Liver (tissue), 8 donors: ENCODE measurements at regions not wholly inside any gene's neighbourhood (a gene's known extent, or its start where the extent isn't known, plus 50 kb on each side); places are given as distances from the start of the nearest gene placed in this dataset.
A peak's percentile ranks its signal among the peaks of the same experiment; 100 is the strongest.

Source experiments
- DNase-seq: peaks from one replicate; pipeline ENCODE4 v3.0.0-alpha.2; 2017; ENCODE audit warnings: low spot score
- H3K27ac ChIP-seq, 2 donors: one replicate each; pipeline ENCODE4 v1.7.0; 2013; ENCODE audit warnings: inconsistent platforms in 2 of 2, low read length in 2 of 2, control low read depth in 1 of 2, low read depth in 1 of 2, mild to moderate bottlenecking in 1 of 2
- H3K27me3 ChIP-seq, 4 donors: one replicate each; pipeline versions ENCODE4 v1.6.1 to v1.7.0; 2013; ENCODE audit warnings: low read length in 3 of 4, inconsistent platforms in 1 of 4, mild to moderate bottlenecking in 1 of 4, moderate library complexity in 1 of 4; ENCODE audit not compliant: control insufficient read depth in 4 of 4, insufficient read depth in 4 of 4
- H3K36me3 ChIP-seq, 4 donors: one replicate each; pipeline versions ENCODE4 v1.6.1 to v1.7.0; 2013; ENCODE audit warnings: low read length in 3 of 4, mild to moderate bottlenecking in 3 of 4, low read depth in 1 of 4, moderate library complexity in 1 of 4; ENCODE audit not compliant: control insufficient read depth in 4 of 4, insufficient read depth in 3 of 4
- H3K4me1 ChIP-seq, 4 donors: one replicate each; pipeline versions ENCODE4 v1.6.1 to v1.7.0; 2013; ENCODE audit warnings: low read length in 3 of 4, mild to moderate bottlenecking in 3 of 4, moderate library complexity in 1 of 4; ENCODE audit not compliant: control insufficient read depth in 4 of 4, insufficient read depth in 4 of 4
- H3K4me3 ChIP-seq, 3 donors: one replicate each; pipeline versions ENCODE4 v1.6.1 to v1.7.0; 2013; ENCODE audit warnings: low read length in 3 of 3, control low read depth in 1 of 3, low read depth in 1 of 3, mild to moderate bottlenecking in 1 of 3
- H3K9ac ChIP-seq, 2 donors: one replicate each; pipeline ENCODE4 v1.7.0; 2013; ENCODE audit warnings: low read length in 2 of 2, mild to moderate bottlenecking in 2 of 2, moderate library complexity in 2 of 2, control low read depth in 1 of 2, low read depth in 1 of 2
- H3K9me3 ChIP-seq, 4 donors: one replicate each; pipeline versions ENCODE4 v1.6.1 to v1.7.0; 2013; ENCODE audit warnings: low read length in 3 of 4; ENCODE audit not compliant: control insufficient read depth in 4 of 4
- ATF3 ChIP-seq: IDR thresholded peaks from 2 replicates; pipeline ENCODE4 v1.6.1; 2016; ENCODE audit warnings: antibody characterized with exemption
- EGR1 ChIP-seq, 2 donors: IDR thresholded peaks; 2 replicates each; pipeline ENCODE4 v1.6.1; 2016 to 2018; ENCODE audit warnings: antibody characterized with exemption in 2 of 2, low read depth in 2 of 2
- FOXA1 ChIP-seq: IDR thresholded peaks from 2 replicates; pipeline ENCODE4 v1.6.1; 2016; ENCODE audit warnings: antibody characterized with exemption
- FOXA2 ChIP-seq: IDR thresholded peaks from 2 replicates; pipeline ENCODE4 v1.6.1; 2016; ENCODE audit warnings: antibody characterized with exemption
- GABPA ChIP-seq, 2 donors: IDR thresholded peaks in 1 of 2; conservative IDR thresholded peaks in 1 of 2; 2 replicates each; pipeline ENCODE4 v1.6.1; 2016; ENCODE audit warnings: antibody characterized with exemption in 2 of 2, mild to moderate bottlenecking in 1 of 2, moderate library complexity in 1 of 2
- HNF4A ChIP-seq, 2 donors: conservative IDR thresholded peaks; 2 replicates each; pipeline ENCODE4 v1.6.1; 2016; ENCODE audit warnings: antibody characterized with exemption in 2 of 2, mild to moderate bottlenecking in 2 of 2
- HNF4G ChIP-seq: IDR thresholded peaks from 2 replicates; pipeline ENCODE4 v1.6.1; 2016; ENCODE audit warnings: antibody characterized with exemption
- JUND ChIP-seq, 2 donors: IDR thresholded peaks; 2 replicates each; pipeline ENCODE4 v1.6.1; 2016; ENCODE audit warnings: antibody characterized with exemption in 2 of 2
- MAX ChIP-seq: IDR thresholded peaks from 2 replicates; pipeline ENCODE4 v1.6.1; 2016; ENCODE audit warnings: antibody characterized with exemption
- NR2F2 ChIP-seq: IDR thresholded peaks from 2 replicates; pipeline ENCODE4 v1.6.1; 2016; ENCODE audit warnings: antibody characterized with exemption
- RAD21 ChIP-seq, 2 donors: IDR thresholded peaks; 2 replicates each; pipeline ENCODE4 v1.6.1; 2016; ENCODE audit warnings: antibody characterized with exemption in 2 of 2, mild to moderate bottlenecking in 2 of 2
- REST ChIP-seq: IDR thresholded peaks from 2 replicates; pipeline ENCODE4 v1.6.1; 2016; ENCODE audit warnings: antibody characterized with exemption, mild to moderate bottlenecking
- RXRA ChIP-seq, 2 donors: IDR thresholded peaks; 2 replicates each; pipeline ENCODE4 v1.6.1; 2017 to 2018; ENCODE audit warnings: antibody characterized with exemption in 2 of 2, mild to moderate bottlenecking in 1 of 2
- SP1 ChIP-seq: IDR thresholded peaks from 2 replicates; pipeline ENCODE4 v1.6.1; 2018; ENCODE audit warnings: antibody characterized with exemption, mild to moderate bottlenecking
- TAF1 ChIP-seq: conservative IDR thresholded peaks from 2 replicates; pipeline ENCODE4 v1.6.1; 2016; ENCODE audit warnings: antibody characterized with exemption, mild to moderate bottlenecking
- YY1 ChIP-seq: IDR thresholded peaks from 2 replicates; pipeline ENCODE4 v1.6.1; 2016; ENCODE audit warnings: antibody characterized with exemption, mild to moderate bottlenecking
- WGBS: extraction: QIAGEN DNeasy Blood & Tissue Kit; methylation state at CpG from one replicate; pipeline ENCODE4 v1.1.7; 2013; 5-methylcytosine and 5-hydroxymethylcytosine counted together
- TF ChIP-seq, protein P1 (sequence below): IDR thresholded peaks from 2 replicates; pipeline ENCODE4 v1.6.1; 2016; ENCODE audit warnings: antibody characterized with exemption
- TF ChIP-seq, protein P2 (sequence below): fragments of 150-350 bp; IDR thresholded peaks from 2 replicates; pipeline ENCODE4 v1.5.1; 2017; ENCODE audit warnings: improper control_type of control experiment, low read depth, low read length; ENCODE audit not compliant: missing input control
- donor health status: healthy.
- donor health status: healthy.
- donor health status: healthy.
- donor health status: healthy.
- donor health status: healthy.

GRCh38 chr6:164108869-164109769, 694.6 kb downstream of the QKI start:
- H3K4me3 ChIP-seq, result peak overlapping the region; percentile 2 to 50 (median 18)
- H3K36me3 ChIP-seq, result no peaks in the 10 kb centered on the region
- peaks cover 3 to 21% (median 13%) of the 10 kb centered on the region in 4 donors for H3K4me1 ChIP-seq
- peak overlapping the region; percentile 94 to 96 for H3K27ac ChIP-seq
- peak overlapping the region; percentile 1 to 57 for H3K9ac ChIP-seq
- H3K27me3 ChIP-seq, result no peaks in the 10 kb centered on the region
- peak; percentile 86 for TF ChIP-seq MAX
- TF ChIP-seq REST, result peak; percentile 75
- TF ChIP-seq ATF3, result no peak
- TF ChIP-seq GABPA (IDR thresholded peaks at IDR 0.05 in 1 of 2, conservative IDR thresholded peaks at IDR 0.05 in 1 of 2), result no peak
- no peak for TF ChIP-seq FOXA1
- TF ChIP-seq FOXA2, result peak; percentile 63
- peak; percentile 66 for TF ChIP-seq HNF4G
- TF ChIP-seq RXRA (IDR thresholded peaks at IDR 0.05), result peak; percentile 94 to 98
- TF ChIP-seq, protein P1, sequence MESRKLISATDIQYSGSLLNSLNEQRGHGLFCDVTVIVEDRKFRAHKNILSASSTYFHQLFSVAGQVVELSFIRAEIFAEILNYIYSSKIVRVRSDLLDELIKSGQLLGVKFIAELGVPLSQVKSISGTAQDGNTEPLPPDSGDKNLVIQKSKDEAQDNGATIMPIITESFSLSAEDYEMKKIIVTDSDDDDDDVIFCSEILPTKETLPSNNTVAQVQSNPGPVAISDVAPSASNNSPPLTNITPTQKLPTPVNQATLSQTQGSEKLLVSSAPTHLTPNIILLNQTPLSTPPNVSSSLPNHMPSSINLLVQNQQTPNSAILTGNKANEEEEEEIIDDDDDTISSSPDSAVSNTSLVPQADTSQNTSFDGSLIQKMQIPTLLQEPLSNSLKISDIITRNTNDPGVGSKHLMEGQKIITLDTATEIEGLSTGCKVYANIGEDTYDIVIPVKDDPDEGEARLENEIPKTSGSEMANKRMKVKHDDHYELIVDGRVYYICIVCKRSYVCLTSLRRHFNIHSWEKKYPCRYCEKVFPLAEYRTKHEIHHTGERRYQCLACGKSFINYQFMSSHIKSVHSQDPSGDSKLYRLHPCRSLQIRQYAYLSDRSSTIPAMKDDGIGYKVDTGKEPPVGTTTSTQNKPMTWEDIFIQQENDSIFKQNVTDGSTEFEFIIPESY, result peak; percentile 93
- TF ChIP-seq, protein P2, sequence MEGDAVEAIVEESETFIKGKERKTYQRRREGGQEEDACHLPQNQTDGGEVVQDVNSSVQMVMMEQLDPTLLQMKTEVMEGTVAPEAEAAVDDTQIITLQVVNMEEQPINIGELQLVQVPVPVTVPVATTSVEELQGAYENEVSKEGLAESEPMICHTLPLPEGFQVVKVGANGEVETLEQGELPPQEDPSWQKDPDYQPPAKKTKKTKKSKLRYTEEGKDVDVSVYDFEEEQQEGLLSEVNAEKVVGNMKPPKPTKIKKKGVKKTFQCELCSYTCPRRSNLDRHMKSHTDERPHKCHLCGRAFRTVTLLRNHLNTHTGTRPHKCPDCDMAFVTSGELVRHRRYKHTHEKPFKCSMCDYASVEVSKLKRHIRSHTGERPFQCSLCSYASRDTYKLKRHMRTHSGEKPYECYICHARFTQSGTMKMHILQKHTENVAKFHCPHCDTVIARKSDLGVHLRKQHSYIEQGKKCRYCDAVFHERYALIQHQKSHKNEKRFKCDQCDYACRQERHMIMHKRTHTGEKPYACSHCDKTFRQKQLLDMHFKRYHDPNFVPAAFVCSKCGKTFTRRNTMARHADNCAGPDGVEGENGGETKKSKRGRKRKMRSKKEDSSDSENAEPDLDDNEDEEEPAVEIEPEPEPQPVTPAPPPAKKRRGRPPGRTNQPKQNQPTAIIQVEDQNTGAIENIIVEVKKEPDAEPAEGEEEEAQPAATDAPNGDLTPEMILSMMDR, result peak; percentile 11
- peak; percentile 86 to 98 for TF ChIP-seq HNF4A (conservative IDR thresholded peaks at IDR 0.05)
- TF ChIP-seq JUND (IDR thresholded peaks at IDR 0.05), result peak; percentile 80 to 95
- TF ChIP-seq EGR1 (IDR thresholded peaks at IDR 0.05; ENCODE audit: low read depth in 2 of 2), result peak in 1 of 2 donors; percentile 77
- TF ChIP-seq NR2F2, result peak; percentile 76
- peak in 1 of 2 donors; percentile 10 for TF ChIP-seq RAD21 (IDR thresholded peaks at IDR 0.05)
- peak; percentile 66 for TF ChIP-seq YY1
- TF ChIP-seq TAF1, result no peak
- peak; percentile 93 for TF ChIP-seq SP1
- no peaks in the 10 kb centered on the region for H3K9me3 ChIP-seq
- WGBS, result 16% methylated on average over 20 of the region's 20 CpGs
- no peak for DNase-seq
